ENCODE measurements at regions not wholly inside any gene's neighbourhood (a gene's known extent, or its start where the extent isn't known, plus 50 kb on each side); places are given as distances from the start of the nearest gene placed in this dataset.
"Not testable (repeated sequence)": the region's sequence is repeated elsewhere in the genome, so short reads cannot be mapped to it uniquely, and the experiment has no call there.

DNA sequence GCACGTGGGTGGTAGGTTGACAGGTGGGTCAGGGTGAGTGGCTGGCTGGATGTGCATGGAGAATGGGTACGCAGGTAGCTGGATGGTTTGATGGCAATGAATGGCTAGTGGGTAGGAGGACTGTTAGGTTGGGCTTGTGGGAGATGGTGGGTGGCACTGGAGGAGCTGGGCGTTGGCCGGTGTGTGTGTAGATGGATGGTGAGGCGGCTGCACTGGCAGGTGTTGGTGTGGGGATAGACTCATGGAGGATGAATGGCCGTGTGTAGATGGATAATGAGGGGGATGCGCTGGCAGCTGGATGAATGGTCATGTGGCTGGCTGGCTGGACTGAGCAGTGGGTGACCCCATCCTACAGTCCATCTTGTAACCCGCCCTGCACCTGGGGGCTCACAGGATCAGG is 95.2 kb upstream of the LRPAP1 start:
- TF ChIP-seq, protein P1, sequence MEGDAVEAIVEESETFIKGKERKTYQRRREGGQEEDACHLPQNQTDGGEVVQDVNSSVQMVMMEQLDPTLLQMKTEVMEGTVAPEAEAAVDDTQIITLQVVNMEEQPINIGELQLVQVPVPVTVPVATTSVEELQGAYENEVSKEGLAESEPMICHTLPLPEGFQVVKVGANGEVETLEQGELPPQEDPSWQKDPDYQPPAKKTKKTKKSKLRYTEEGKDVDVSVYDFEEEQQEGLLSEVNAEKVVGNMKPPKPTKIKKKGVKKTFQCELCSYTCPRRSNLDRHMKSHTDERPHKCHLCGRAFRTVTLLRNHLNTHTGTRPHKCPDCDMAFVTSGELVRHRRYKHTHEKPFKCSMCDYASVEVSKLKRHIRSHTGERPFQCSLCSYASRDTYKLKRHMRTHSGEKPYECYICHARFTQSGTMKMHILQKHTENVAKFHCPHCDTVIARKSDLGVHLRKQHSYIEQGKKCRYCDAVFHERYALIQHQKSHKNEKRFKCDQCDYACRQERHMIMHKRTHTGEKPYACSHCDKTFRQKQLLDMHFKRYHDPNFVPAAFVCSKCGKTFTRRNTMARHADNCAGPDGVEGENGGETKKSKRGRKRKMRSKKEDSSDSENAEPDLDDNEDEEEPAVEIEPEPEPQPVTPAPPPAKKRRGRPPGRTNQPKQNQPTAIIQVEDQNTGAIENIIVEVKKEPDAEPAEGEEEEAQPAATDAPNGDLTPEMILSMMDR (IDR thresholded peaks at IDR 0.05) = not testable (repeated sequence)
- TF ChIP-seq POLR2AphosphoS5, POLR2A (IDR thresholded peaks at IDR 0.05): not testable (repeated sequence)

All from sigmoid colon (tissue), 4 donors.